ENCODE measurements at regions not wholly inside any gene's neighbourhood (a gene's known extent, or its start where the extent isn't known, plus 50 kb on each side); places are given as distances from the start of the nearest gene placed in this dataset.

DNA sequence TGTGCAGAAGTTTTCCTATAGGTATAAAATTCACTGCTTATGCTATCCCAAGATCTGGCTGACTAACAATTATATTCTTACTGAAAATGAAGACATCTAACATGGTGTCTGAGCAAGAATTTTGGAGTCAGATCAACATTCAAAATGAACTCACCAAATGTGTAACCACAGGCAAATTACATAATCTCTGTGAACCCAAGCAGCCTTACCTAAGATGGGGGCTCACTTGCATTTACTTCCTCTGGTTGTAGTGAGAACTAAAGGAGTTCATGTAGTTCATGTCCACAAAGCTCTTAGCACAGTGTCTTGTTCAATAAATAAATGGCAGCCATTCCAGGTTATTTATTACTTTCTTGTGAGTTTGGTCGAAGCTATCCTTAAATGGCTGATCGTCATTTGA, 163.9 kb upstream of the LCORL start:
- TF ChIP-seq ESRRG (CRISPR knock-in tag; IDR thresholded peaks at IDR 0.05) (no peak), TCF4 (CRISPR knock-in tag; IDR thresholded peaks at IDR 0.05; ENCODE audit: borderline replicate concordance) (no peak), ZFP3 (CRISPR knock-in tag; IDR thresholded peaks at IDR 0.05) (no peak), TOX (CRISPR knock-in tag; IDR thresholded peaks at IDR 0.05; ENCODE audit: borderline replicate concordance) (no peak)
- no peak for ATAC-seq

DNA sequence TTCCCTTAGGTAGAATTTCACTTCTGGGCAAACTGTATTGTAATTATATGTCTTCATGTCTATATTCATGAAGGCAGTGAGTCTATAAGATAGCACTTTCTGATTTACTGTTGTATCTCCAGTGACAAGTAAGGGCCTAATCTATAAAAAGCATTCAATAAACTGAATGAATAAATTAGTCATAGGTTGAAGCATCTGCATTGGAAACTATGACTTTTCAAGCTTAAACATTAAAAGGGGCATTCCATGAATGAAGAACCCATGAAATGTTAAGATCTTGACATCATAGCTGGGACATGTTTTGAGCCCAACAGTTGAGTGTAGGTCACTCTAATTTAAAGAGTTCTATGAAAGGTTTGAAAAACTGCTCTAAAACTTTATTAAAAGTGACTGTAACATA, 159.3 kb upstream of the LCORL start:
- ATAC-seq: no peak
- no peak for TF ChIP-seq OSR1 (CRISPR knock-in tag; IDR thresholded peaks at IDR 0.05)
- no peak for TF ChIP-seq ZFP30 (CRISPR knock-in tag; IDR thresholded peaks at IDR 0.05)
- no peak for TF ChIP-seq RARB (CRISPR knock-in tag; IDR thresholded peaks at IDR 0.05)
- TF ChIP-seq POU6F1 (CRISPR knock-in tag; IDR thresholded peaks at IDR 0.05; ENCODE audit: borderline replicate concordance, low read depth): no peak
- TF ChIP-seq CSRNP3 (CRISPR knock-in tag; IDR thresholded peaks at IDR 0.05): no peak
- TF ChIP-seq ISL1 (CRISPR knock-in tag; IDR thresholded peaks at IDR 0.05): no peak
- no peak for TF ChIP-seq GLIS3 (CRISPR knock-in tag; IDR thresholded peaks at IDR 0.05)
- no peak for TF ChIP-seq TCF4 (CRISPR knock-in tag; IDR thresholded peaks at IDR 0.05; ENCODE audit: borderline replicate concordance)
- no peak for TF ChIP-seq SNAI2 (CRISPR knock-in tag; IDR thresholded peaks at IDR 0.05)
- no peak for TF ChIP-seq ZFP3 (CRISPR knock-in tag; IDR thresholded peaks at IDR 0.05)
- TF ChIP-seq, protein P1, sequence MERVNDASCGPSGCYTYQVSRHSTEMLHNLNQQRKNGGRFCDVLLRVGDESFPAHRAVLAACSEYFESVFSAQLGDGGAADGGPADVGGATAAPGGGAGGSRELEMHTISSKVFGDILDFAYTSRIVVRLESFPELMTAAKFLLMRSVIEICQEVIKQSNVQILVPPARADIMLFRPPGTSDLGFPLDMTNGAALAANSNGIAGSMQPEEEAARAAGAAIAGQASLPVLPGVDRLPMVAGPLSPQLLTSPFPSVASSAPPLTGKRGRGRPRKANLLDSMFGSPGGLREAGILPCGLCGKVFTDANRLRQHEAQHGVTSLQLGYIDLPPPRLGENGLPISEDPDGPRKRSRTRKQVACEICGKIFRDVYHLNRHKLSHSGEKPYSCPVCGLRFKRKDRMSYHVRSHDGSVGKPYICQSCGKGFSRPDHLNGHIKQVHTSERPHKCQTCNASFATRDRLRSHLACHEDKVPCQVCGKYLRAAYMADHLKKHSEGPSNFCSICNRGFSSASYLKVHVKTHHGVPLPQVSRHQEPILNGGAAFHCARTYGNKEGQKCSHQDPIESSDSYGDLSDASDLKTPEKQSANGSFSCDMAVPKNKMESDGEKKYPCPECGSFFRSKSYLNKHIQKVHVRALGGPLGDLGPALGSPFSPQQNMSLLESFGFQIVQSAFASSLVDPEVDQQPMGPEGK (CRISPR knock-in tag; IDR thresholded peaks at IDR 0.05; ENCODE audit: borderline replicate concordance): no peak
- no peak for TF ChIP-seq TOX (CRISPR knock-in tag; IDR thresholded peaks at IDR 0.05; ENCODE audit: borderline replicate concordance)
- no peak for TF ChIP-seq ZNF8 (CRISPR knock-in tag; IDR thresholded peaks at IDR 0.05)
- no peak for TF ChIP-seq BACH2 (CRISPR knock-in tag; IDR thresholded peaks at IDR 0.05; ENCODE audit: borderline replicate concordance)
- no peak for TF ChIP-seq CREB5 (CRISPR knock-in tag; IDR thresholded peaks at IDR 0.05; ENCODE audit: low read depth)
- no peak for TF ChIP-seq ZNF565 (CRISPR knock-in tag; conservative IDR thresholded peaks at IDR 0.05; ENCODE audit: low read depth)

DNA sequence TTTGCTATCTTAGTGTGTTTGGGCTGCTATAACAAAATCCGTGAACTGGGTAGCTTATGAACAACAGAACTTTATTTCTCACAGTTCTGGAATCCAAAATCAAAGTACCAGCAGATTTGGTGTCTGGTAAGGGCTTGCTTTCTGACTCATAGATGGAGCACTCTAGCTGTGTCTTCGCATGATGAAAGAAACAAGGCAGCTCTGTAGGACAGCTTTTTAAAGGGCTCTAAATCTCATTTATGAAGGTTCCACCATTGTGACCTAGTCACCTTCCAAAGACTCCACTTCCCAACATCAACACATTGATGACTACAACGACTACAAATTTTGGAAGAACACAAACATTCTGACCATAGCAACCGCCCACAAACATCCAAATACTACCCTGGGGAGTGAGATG, 158.6 kb upstream of the LCORL start:
- ATAC-seq: no peak
- TF ChIP-seq ZNF565 (CRISPR knock-in tag; conservative IDR thresholded peaks at IDR 0.05; ENCODE audit: low read depth) (no peak), RARB (CRISPR knock-in tag; IDR thresholded peaks at IDR 0.05) (no peak), ZC3H10 (CRISPR knock-in tag; IDR thresholded peaks at IDR 0.05) (no peak), TCF4 (CRISPR knock-in tag; IDR thresholded peaks at IDR 0.05; ENCODE audit: borderline replicate concordance) (no peak), ESRRG (CRISPR knock-in tag; IDR thresholded peaks at IDR 0.05) (no peak), TOX (CRISPR knock-in tag; IDR thresholded peaks at IDR 0.05; ENCODE audit: borderline replicate concordance) (no peak), SNAI2 (CRISPR knock-in tag; IDR thresholded peaks at IDR 0.05) (no peak), GLIS3 (CRISPR knock-in tag; IDR thresholded peaks at IDR 0.05) (no peak), ZNF70 (CRISPR knock-in tag; IDR thresholded peaks at IDR 0.05) (no peak), TSHZ2 (CRISPR knock-in tag; IDR thresholded peaks at IDR 0.05) (no peak), CREB5 (CRISPR knock-in tag; IDR thresholded peaks at IDR 0.05; ENCODE audit: low read depth) (no peak), PPARA (CRISPR knock-in tag; IDR thresholded peaks at IDR 0.05; ENCODE audit: borderline replicate concordance) (no peak), CSDC2 (CRISPR knock-in tag; IDR thresholded peaks at IDR 0.05) (no peak), BACH2 (CRISPR knock-in tag; IDR thresholded peaks at IDR 0.05; ENCODE audit: borderline replicate concordance) (no peak), POU6F1 (CRISPR knock-in tag; IDR thresholded peaks at IDR 0.05; ENCODE audit: borderline replicate concordance, low read depth) (no peak), ZFP30 (CRISPR knock-in tag; IDR thresholded peaks at IDR 0.05) (no peak), OSR1 (CRISPR knock-in tag; IDR thresholded peaks at IDR 0.05) (no peak)
- TF ChIP-seq, protein P1 (CRISPR knock-in tag; IDR thresholded peaks at IDR 0.05; ENCODE audit: borderline replicate concordance): no peak

Measured in SK-N-SH treated with all-trans-retinoic acid at 6 μM for 48 hours (cell line).